HG02852 (cell line): ENCODE measurements at regions not wholly inside any gene's neighbourhood (a gene's known extent, or its start where the extent isn't known, plus 50 kb on each side); places are given as distances from the start of the nearest gene placed in this dataset.
"Not testable (repeated sequence)": the region's sequence is repeated elsewhere in the genome, so short reads cannot be mapped to it uniquely, and the experiment has no call there.

ENCODE experiments used
- ATAC-seq: cut with Tn5 transposase; IDR thresholded peaks from one replicate; pipeline ENCODE4 v1.9.1; 2021; ENCODE audit warnings: mild to moderate bottlenecking, moderate library complexity; ENCODE audit not compliant: unreplicated experiment

DNA sequence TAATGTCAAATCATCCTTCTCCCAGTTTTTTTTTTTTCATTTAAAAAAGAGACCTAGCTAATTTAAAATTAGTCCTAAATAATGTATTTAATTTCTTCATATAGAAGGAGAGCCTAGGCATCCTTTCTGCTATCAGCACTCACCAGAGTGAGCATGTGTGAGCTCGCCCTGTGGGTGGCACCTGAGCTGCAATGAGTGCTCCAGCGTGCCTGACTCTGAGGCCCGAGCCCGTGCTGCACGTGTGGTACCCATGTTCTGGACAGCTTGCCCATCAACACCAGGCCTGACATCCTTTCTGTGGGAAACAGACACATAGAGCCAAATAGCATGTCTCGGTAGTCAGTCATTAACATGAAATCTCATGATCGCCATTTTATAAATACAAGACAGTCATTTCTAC, 381.4 kb downstream of the DTWD2 start:
- ATAC-seq, result no peak

GRCh38 chr5:118605761-118606160, 382.6 kb downstream of the DTWD2 start:
- ATAC-seq, result no peak

- ATAC-seq, result no peak
Measured at GRCh38 chr5:118604106-118604505, 384.2 kb downstream of the DTWD2 start.

- ATAC-seq, result no peak
Measured at GRCh38 chr5:118603278-118603677, 385.1 kb downstream of the DTWD2 start.

DNA sequence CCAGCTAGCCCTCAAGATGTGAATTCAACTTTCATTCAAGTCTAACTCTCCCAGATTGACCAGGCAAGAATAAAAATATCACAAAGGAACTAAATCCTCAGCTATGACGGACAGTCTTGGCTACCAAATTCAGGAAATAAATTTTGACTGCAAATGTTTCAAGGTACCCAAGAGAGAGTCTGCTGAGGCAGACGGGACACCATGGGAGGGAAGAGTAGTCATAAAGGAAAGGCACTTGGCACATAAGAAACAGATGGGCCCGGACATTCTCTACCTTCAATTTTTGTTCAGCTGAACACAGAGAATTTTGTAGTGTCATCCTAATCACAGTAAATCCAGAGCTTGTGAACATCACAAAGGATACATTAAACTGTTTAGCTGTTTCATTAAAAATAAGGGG, 390.0 kb downstream of the DTWD2 start:
- ATAC-seq, result no peak

DNA sequence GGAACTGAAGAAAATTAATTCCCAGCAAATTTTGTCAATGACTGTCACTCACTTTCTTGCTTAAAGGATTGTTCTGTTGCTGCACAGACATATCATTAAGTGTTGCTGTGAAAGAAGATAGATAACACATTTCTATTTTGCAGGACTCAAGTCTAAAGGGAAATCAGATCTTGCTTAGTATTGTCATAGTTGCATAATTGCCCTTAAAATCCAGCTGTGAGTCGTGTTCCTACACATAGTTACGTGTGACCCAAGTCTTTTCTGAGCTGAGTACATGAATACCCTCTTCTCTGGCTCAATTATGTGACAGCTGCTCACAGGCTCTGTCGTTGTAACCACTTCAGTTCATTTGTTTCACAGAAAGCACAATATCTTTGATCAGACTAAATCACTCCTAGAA, 390.8 kb downstream of the DTWD2 start:
- ATAC-seq, result no peak

DNA sequence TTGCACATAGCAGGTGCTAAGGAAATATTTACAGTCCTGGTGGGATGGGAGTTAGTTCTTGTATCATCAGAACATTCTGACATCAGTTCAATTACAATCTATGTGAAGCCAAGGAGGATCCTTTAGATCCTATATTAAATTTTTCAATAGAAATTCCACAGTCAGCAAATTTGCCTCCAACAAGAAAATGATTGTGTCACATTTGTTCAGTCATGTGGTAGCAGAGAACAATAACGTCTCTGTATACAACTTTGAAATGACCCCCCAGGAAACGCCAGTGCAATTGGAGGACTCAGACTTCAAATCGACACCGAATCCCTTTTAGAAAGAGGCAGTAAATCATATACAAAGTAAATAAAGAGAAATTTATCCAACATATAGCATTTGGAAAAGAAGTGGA, 392.1 kb downstream of the DTWD2 start:
- no peak for ATAC-seq

DNA sequence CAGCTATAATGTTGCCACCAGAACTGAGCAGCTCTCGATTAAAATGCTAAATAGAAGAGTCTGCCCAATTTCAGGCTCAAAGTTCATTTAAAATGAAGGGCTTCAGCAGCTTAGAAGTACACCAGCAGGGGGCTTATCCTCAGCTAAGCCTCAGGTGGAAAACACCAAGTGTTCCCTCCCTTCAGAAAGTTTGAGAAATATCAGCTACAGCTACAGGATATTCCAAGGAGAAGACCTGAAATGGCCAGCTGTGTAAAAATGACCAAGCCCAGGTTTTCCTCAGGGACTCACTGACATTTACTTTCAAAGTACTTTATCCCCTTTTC, 395.4 kb downstream of the DTWD2 start:
- ATAC-seq, result no peak

DNA sequence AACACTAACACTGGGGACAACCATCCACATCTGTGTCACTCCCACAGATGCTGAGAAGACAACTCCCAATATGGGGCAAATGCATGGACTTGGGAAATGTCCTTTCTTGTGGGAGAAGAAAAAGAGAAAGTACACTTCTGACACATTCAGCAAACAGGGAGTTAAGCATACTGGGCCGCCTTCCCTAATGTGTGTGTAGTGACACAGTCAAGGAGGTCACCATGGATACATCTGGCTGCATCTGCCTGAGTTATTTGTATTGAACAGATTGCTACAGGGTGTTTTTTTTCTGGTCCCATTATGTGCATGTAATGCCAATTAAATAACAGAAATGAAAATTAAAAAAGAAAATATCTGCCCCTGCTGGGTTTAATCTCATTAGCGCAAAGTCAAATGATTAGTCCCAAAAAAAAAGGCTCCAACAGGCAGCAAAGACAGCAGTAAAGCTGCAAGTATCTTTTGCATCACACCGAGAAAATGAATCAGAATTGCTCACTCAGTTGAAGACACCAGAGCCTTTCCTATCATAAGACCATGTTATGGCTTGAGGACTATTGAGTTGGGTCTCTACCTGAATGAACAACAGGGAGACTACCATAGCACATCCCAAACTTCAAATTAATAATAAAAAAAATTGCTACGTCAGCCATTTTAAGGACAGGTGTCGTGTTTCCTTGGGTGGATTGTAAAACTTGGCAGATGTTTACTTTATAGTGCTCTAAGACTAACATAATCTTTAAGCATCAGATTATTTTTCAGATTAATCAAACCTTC, 395.9 kb downstream of the DTWD2 start:
- ATAC-seq, result no peak

GRCh38 chr5:118590806-118591205, 397.5 kb downstream of the DTWD2 start:
- no peak for ATAC-seq

- no peak for ATAC-seq
Measured at GRCh38 chr5:118580949-118581348, 407.4 kb downstream of the DTWD2 start.

GRCh38 chr5:118578093-118578492, 410.3 kb downstream of the DTWD2 start:
- no peak for ATAC-seq

GRCh38 chr5:118577621-118578020, 410.7 kb downstream of the DTWD2 start:
- no peak for ATAC-seq

GRCh38 chr5:118570276-118570675, 418.1 kb downstream of the DTWD2 start:
- ATAC-seq, result not testable (repeated sequence)

- not testable (repeated sequence) for ATAC-seq
Measured at GRCh38 chr5:118569596-118569995, 418.8 kb downstream of the DTWD2 start.

DNA sequence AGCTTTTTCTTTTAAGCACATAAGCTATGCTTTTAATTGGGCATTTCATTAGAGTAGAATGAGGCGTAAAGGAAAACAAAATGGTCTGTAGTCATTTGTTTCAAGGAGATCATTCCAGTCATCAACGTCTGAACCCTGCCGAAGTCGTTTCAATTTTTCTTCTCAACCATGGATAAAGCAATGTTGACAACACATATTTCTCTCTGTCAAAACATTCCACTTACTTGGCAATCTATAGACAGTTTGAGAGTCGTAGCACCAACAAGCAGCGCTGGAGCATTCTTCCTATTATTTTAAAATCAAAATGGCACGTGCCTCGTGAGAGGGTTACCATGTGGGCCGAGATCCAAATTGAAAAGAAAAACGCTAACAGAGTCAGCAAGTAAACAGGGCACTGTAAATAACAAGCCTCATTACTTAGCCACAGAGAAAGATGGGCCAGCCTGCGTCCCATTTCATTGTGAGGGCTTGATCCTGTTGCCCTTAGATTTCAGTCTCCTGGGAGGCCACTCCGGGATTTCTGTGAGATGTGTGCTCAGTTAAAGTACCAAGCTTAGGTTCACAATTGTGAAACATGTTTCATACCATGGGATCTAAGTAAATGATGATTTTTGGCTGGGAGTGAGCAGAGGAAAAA, 422.9 kb downstream of the DTWD2 start:
- ATAC-seq, result no peak

DNA sequence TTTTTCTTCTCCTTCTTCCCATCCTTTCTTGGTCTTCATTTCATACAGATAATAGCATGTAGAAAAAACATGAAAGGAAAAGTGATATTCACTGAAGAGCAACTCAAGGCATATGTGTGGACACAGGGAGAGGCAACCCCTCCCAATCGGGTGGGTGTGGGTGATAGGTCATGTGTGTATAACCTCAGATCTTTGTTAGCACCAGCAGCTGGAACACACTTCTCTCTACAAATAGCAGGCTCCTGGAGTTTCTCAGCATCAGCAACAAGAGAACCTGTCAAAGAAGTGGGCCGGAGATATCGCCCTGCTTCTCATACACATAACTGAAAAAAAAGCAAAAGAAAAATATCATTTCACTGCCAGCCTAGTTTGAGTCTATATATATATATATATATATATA, 426.4 kb downstream of the DTWD2 start:
- no peak for ATAC-seq

GRCh38 chr5:118561235-118561634, 427.1 kb downstream of the DTWD2 start:
- ATAC-seq, result no peak

DNA sequence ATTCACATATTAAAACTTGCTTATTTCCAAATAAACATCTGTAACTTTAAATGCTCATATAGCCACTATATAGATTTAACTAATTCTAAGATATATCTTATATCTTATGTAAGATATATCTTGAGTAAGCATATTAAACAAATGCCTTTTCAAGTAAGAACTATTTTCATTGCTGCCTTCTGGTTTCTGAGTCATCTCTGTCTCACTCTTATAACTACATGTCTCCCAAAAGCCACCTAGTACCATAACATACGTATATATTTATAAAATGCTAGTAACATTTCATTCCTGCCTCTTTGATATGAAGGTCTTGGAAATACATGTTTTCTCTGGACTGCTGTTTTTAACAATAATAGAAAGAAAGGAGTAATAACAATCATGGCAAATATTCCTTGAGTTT, 429.5 kb downstream of the DTWD2 start:
- ATAC-seq, result no peak

- ATAC-seq, result no peak
Measured at GRCh38 chr5:118557251-118557661, 431.1 kb downstream of the DTWD2 start.

DNA sequence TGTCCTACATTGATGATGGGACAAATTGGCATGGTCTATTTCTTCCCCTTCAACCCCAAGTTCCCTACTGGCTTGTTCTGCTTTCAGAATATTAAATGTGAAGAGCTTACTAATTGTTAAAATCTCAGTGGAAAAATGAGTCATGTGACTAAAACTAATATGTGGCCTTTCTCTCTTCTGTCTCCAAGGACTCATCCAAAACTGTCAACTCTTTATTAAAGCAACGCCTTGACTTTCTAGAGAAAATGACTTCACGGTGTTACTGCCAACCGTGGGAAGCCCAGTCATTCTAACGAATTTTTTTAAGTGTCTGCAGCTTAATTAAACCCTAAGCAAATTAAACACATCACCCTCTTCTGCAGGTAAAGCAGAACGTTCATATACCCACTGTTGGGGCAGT, 431.6 kb downstream of the DTWD2 start:
- ATAC-seq, result no peak

GRCh38 chr5:118555727-118556126, 432.6 kb downstream of the DTWD2 start:
- no peak for ATAC-seq

- ATAC-seq, result no peak
Measured at GRCh38 chr5:118554981-118555380, 433.4 kb downstream of the DTWD2 start.
